NCI-H128 (cell line): ENCODE measurements at regions not wholly inside any gene's neighbourhood (a gene's known extent, or its start where the extent isn't known, plus 50 kb on each side); places are given as distances from the start of the nearest gene placed in this dataset.

Source experiments
- DNase-seq: peaks from one replicate; lab custom pipeline; 2025; ENCODE audit not compliant: unreplicated experiment; lab: John Stamatoyannopoulos, UW

DNA sequence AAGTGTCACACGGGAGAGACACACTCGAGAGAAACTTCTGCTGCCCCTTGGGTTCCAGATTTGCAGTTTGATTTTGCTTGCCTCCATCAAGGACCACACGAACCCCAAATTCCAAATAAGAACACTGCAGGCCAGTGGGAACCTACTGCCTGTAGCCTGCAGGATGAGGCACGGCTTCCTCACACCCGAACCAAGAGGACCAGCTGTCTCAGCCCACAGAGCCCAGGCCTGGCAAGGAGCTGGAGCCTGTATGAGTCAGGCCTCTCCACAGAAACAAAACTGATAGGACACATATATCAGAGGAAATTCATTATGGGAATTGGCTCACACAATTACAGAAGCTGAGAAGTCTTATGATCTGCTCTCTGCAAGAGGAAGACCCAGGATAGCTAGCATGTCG, 188.1 kb upstream of the NSMCE3 start:
- no peak for DNase-seq

DNA sequence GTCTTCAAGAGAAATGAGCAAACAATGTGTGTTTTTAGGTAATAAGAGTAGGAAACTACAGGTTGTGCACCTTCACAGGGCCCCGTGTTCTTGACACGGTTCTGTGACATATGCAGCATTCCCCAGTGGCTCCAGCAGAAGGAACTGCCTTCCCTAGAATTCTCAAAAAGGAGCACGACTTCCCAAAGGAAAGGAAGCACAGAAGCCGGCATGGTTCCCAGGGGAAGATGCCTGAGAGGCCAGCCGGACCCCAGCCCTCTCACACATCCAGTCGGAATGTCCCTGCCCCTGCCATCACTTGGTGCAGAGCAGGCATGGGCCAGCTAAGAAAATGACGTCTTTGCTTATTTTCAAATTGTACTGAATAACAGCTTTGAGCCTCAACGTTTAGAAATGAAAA, 187.3 kb upstream of the NSMCE3 start:
- no peak for DNase-seq

DNA sequence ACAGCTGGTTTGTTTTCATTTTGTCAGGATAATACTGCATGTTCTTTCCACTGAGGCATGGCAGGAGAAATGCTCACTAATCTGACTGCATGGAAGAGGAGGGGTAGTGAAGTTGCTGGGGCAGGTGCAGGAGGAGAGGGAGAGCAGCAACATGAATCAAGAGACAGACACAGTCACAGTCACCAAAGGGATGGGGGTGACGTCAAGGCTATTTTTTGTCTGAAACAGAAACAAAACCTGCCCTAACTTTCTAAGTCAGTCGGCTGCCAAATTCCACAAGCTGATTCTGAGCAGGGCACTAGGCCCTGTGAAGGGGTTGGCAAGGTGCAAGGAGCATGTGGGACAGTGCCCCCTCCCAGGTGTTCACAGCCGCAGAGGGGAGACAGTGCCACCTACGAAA, 186.6 kb upstream of the NSMCE3 start:
- no peak for DNase-seq

DNA sequence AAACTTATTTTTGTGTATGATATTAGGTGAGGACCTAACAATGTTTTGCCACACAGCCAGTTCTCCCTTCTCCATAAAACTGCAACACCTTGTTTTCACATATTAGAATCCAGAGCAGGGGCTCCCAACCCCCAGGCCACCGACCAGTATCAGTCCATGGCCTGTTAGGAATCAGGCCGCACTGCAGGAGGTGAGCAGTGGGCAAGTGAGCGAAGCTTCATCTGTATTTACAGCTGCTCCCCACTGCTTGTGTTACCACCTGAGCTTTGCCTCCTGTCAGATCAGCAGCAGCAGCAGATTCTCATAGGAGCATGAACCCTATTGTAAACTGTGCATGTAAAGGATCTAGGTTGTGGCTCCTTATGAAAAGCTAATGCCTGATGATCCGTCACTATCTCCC, 185.9 kb upstream of the NSMCE3 start:
- no peak for DNase-seq

DNA sequence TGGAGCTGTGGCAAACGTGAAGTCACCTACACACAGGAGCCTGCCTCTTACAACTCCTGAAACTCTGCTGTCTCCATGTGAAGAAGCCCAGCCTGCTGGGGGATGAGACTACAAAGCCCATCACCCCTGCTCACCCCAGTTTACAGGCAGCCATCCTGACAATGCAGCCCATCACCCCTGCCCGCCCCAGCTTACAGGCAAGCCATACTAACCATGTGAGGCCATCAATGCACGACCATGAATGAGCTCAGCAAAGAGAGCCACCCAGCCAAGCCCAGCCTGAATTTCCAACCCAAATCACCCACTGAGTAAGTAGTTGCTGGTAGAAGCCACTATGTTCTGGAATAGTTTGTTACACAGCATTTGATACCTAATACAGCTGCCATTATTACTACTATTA, 185.4 kb upstream of the NSMCE3 start:
- no peak for DNase-seq

DNA sequence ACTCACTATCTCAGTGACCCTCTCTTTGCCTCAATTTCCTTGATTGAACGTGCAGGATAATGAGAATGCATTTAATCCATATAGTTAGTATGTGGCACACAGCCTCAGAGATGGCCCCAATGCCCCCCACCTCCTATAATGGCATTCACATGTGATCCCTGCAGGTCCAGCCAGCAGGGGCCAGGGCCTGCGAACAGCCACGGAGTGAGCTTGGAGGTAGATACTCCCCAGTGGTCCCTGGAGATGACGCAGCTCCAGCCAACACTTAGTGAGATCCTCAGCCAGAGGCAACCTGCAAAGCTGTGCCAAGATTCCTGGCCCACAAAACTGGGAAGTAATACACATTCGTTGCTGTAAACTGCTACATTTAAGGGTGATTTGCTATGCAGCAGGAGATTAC, 184.9 kb upstream of the NSMCE3 start:
- no peak for DNase-seq

DNA sequence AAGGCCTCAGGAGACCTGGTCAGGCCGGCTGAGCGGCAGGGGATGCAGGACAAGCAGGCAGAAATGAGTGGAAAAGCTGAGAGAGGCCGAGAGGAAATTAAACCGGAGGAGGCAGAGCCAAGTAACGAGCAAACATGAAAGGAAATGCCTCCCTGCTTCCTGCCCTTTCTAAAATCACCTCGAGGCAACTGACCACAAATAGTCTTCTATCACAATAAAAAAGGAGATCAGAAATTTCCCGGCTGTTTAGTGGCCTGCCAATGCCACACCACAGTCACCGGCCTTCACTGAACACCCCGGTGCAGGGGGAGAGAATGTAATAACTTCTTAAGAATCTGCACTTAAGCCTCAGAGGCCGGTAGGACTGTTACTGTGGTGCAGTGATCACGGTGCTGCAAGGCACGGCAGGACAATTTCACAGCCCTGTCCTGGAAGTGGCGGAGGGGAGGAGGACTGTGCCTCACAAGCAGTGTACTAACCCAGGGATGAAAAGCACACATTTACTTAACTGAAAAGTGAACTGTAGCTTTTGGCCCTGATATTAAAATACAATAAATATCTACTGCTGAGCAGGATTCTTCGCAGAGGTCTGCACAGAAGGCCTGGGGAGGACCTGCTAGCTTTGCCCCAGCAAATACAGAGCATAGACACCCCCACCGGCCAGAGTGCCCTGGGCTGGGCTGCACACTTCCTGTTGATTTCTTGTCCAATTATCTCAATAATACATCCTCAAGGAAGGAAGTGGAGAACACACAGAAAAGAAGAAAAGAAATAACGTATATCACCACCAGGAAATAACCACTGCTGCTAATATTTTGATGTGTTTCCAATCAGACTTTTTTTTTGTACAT, 183.5 kb upstream of the NSMCE3 start:
- DNase-seq = no peak

DNA sequence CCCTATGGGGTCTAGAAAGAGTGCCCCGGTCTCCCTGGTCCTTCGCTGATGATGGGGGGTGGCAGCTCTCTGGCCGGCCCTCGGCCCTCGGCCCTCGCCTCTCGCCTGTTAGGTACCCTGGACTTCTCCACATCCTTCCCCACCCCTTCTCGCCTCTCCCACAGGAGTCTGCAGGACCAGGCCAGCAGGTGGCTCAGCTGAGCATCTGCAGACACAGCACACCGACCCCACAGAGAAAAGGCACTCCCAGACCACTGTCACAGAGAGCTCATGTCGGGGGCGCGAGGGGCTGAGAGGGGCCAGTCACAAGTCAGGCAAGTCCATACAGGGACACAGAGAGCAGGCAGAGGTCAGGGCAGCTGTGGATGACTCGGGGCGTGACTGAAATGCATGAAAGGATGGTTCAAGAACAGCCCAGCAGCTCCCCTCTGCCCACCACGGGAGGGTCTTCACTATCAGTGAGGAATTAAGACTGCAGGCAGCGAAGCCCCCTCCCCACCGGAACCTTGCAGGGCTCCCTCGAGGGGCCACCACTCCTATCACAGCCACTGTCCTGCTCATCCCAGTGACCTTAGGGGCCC, 181.7 kb upstream of the NSMCE3 start:
- DNase-seq = no peak

DNA sequence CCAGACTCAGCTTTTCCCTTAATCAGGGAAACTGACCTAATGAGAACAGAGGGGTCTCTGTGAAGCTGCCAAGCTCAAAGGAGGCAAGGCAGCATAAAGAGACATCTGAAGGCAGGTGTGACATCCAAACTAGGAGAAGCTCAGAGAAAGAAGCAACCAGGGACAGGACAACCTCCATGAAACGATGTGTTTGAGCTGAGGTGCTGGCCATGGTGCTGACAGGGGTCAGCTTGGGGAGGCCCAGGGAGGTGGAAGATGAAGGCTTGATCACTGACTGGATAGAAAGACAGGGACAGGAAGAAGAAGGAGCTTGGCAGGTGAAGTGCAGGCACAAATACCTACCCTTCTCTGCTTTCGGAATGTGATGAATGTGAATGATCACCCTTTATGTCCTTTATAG, 179.5 kb upstream of the NSMCE3 start:
- DNase-seq = no peak

DNA sequence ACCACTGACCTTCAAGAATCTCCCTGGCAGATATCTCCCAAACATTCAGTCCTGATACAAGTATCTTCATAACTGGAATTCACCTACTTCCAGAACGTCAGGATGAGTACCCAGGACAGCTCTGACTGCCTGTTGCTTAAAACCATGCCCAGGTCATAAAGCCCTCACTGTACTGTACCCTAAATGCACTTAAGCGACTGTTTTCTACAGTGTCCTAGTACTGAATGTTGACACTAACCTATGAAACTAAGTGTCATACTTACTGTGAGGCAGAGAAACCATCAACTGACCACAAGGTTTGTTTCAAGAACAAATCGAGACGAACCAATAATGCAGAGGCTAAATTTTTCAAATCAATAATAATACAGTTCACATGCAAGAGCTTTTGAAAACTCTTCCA, 178.7 kb upstream of the NSMCE3 start:
- no peak for DNase-seq

DNA sequence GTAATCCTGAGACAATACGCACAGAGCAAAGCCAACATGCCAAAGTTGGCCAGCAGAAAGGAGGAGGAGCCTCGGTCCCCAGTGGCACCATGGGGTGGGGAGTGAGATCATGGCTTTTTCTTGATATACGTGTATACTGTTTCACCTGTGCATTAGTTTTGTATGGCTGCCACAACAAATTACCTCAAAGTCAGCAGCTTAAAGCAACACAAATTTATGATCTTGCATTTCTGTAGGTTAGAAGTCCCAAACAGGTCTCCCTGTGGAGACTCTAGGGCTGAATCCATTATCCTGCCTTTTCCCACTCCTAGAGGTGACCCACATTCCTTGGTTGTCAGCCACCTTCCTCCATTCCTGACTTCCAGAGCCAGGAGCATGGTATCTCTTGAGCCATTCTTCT, 176.9 kb upstream of the NSMCE3 start:
- no peak for DNase-seq

DNA sequence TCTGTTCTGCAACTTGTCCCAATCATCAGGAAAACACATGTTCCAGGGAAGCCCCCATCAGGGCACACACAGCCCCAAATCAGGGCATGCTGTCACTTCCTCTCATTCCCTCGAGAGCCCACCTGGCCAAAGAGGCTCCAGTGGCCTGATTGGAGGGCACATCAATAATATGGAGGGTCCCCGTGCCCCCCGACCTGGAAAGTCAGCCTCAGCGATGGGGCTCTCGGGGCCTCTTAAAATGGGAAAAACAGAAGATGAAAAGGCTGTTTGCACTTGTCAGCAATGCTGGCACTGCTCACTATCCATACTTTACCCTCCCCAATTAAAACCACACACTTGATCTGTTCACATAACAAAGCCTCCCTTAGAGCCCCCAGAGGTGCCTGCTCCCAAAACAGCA, 172.9 kb upstream of the NSMCE3 start:
- DNase-seq = no peak

DNA sequence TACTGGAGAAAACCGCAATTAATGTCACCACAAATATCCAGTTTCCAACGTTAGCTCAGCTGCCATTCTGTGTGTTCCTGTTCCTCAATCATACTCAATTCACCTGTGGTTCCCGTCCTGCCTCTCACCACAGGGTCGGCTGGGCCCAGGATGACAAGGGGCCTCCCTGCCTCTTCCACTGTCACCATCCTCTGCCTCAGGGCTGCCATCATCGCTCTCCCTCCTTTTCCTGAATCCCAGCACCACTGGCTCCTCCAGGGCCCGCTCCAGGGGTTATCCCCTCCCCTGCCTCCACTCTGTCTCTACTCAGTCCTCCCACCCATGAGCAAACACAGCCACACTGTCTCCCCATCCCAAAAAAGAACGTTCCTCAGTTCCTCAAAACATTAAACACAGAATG, 170.9 kb upstream of the NSMCE3 start:
- DNase-seq = no peak

DNA sequence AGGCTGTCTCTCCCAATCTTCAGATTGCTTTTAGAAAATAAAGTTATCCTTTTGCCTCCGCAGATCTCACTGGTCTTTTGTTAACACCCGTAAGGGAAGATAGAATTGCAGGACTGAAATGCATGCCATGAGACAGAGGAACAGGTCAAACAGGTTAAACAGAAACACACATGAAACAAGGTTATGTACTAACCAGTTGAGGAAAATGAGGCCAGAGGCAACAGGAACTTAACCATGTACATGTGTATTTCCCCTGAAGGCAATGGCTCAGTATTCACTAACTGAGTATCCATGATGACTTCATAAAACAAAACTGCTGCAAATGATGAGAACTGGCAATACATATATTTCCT, 169.1 kb upstream of the NSMCE3 start:
- DNase-seq = no peak

DNA sequence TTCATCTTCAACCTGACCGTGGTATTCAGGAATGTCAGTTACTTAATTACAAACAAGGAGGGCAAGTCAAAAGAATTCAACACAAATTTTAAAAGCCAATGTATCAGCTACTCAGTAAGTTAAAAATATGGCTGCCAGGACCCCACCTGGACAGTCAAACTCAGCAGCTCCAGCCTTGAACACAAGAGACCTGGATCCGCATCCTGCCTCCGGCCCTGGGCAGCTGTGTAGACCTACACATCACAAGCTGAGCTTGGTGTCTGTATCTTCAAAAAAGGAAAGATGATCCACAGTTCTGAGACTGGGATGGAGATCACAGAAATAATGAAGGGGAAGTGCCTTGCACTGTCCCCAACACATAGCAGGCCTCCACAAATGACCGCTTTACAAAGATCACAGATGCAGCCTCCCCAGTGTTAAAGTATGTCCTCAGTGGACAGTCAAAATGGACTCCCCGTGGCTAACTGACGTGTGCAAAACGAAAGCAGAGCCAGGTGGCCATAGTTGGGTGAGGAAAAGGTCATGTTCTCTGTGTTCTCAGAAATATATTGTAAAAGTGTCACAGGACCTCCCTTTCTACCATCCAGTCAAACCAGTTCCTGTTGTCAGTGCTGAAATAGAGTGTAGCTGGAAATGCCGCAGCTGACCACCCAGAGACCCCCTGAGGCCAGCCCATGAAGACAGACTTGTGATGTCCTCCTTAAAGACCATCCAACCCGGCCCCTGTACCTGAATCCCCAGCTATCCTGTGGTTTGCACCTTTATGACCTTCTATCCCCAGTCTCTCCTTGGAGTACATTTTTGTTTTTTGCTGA, 168.5 kb upstream of the NSMCE3 start:
- DNase-seq = no peak

DNA sequence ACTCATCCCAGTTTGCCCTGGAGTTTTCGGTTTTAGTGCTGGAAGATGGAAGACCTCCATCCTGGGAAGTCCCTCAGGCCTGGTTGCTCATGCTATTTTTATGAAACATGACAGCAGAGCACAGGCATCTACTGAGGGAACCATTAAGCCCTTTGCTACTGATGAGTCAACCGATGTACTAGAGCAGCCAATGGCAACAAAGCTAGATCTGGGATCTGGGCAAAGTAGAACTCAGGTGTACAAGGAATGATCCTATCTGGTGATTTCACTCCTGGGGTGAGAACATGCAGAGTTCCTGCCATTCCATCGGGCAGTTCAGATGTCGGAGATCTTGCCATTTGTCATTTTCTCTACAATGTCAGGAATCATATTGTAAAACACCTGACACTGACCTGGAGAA, 166.2 kb upstream of the NSMCE3 start:
- no peak for DNase-seq

DNA sequence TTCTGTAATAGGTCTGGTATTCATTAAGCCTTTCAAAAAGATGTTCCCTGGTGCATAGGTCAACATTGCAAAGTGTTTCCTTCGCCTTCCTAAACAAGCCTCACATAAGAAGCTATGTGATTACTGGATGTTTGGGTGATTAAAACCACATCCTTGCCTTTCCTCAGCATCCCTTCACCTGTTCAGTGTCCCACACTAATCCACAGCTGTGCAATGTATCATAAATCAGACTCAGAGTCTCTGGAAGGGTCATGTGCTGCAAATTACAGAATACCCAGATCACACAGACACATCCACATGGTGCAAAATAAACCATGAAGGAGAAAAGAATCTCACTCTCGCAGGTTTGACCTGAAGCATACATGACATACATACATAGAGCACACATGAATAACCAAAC, 164.7 kb upstream of the NSMCE3 start:
- DNase-seq = no peak

DNA sequence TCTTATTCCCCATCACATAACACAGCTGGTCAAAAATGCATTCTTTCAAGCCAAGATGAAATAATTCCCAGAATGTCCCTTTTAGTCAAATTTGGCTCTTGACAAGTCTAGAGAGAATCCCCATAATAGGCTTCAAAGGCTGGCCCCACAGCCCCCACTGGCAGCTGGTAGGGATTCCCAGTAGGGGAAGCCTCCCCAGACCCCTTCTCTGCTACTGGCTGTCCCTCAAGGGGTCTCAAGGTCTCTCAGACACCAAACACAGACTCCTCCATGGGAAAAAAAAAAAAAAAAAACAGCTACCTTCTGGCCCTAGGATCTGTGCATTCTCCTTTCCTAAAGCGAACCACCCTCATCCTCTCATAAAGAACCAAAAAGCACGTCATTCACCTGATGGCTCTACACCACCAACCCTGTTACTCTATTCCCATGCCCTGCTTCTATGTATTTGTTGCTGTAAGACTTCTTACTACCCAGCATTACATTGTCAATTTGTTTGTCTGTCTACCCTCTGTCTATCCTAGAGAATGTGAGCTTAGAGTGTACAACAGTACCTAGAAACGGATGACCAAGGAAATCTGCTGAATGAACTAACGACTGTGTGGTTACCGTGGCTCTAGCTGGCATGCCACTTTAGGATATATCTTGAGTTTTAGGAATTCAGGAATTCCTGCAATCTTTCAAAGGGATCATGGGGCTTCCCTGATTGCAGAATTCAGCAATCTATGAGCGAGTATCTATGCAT, 164.1 kb upstream of the NSMCE3 start:
- no peak for DNase-seq

DNA sequence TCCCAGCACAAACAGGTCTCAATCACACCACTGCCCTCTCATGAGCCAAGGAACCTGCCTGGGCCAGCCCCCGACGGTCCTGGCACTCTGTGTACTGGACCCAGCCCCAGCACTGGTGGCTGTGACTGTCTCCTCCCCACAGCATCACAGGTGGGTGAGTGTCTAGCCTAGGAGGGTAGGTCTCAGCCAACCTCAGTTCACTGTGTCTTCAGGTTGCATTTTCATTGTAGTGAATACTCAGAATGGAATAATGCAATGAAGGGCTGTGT, 163.4 kb upstream of the NSMCE3 start:
- no peak for DNase-seq

DNA sequence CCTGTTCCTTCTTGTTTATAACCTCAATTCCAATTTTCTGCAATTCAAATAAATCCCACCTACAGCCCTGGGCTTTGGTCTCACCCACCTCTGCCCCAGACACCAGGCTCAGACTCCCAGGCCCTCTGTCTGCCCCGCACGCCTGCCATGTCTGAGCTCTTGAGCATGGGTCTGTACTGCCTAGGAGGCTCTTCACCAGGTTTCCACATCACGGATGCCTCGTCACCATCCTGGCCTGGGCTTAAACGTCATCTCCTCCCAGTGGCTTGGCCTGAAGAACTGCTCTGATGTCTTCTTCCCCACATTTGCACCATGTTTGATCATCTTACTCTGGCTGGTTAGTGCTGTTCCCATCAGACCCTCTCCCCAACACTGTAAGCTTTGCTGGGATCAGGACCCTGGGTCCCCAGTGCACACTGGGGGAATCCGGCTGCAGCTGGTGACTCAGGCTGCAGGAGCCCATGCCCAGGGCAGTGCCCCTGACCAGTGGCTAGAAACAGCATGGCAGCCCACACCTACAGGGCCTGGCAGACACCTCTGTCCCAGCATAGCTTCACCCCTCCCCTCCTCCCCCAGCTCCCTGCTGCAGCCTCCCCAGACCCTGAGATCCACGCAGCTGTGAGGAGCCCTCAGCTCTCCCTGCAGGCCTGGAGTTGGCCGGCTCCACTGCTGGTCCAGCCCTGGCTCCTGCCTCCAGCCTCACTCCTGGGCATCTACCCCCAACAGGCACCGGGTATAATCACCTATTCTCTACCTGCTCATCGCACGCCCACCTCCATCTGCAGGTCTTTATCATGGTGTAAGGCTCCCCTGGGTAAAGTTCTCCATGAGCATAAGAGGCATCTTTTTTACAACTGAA, 162.8 kb upstream of the NSMCE3 start:
- no peak for DNase-seq

DNA sequence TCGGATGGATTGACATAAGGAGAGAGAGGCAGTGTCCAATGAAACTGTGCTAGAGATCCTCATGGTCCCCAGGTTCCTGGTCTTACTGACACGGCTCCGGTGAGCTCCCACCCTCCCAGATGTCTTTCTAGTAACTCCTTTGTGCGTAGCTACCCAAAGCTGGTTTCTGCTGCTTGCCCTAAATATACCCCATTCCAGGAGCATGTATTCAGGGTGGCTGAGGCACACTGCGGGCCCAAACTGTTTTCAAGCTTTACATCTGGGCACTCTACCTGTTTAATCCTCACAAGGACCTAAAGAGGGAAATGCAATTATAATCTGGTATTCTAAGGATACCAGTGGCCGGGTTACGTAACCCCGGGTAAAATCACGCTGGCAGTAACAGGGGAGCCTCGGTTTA, 161.2 kb upstream of the NSMCE3 start:
- no peak for DNase-seq
